CD4-positive, alpha-beta T cell treated with Interleukin-17A for 4 hours (primary cell): ENCODE measurements at regions not wholly inside any gene's neighbourhood (a gene's known extent, or its start where the extent isn't known, plus 50 kb on each side); places are given as distances from the start of the nearest gene placed in this dataset.
"Not testable (repeated sequence)": the region's sequence is repeated elsewhere in the genome, so short reads cannot be mapped to it uniquely, and the experiment has no call there.

ENCODE experiments used
- DNase-seq: peaks from one replicate; pipeline ENCODE4 v3.0.0-alpha.2; 2020; ENCODE audit warnings: mixed read lengths

DNA sequence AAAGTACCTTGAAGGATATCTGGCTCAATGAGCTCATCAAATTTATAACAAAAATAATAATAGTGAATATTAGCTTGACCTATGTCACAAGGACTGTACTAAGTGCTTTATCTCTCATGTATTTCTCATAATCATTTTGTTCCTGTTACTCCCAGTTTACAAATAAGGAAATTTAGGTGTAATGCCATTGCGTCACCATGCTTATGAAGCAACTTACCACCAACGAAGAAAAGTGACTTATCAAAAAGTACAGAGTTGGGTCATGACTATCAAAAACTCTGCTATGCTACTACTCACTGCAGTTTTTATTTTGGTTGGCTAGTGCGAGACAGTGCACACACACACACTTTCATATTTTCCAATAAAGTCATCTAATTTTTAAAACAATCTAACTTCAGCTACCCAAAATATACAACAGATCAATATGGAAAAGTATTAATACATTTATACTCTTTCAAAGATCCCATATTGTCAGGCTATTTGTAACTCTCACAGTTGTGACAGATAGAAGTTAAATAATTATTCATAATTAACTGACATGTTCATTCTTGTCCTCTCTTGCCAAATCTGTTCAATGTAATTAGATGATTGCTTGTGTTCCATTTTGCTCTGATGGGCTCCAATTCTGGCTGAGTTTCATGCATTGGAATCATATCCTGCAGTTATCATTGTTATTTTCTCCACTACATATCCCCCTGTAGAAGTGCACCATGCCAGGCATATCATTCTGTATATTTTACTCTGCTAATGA, 119.4 kb downstream of the KCNJ2 start:
- no peak for DNase-seq

- no peak for DNase-seq
These were observed 121.4 kb downstream of the KCNJ2 start for GRCh38 chr17:70290770-70291169.

GRCh38 chr17:70292366-70292765, 123.0 kb downstream of the KCNJ2 start:
- no peak for DNase-seq

- DNase-seq = not testable (repeated sequence)
These were observed 124.4 kb downstream of the KCNJ2 start for GRCh38 chr17:70293564-70294310.

GRCh38 chr17:70295329-70295728, 126.0 kb downstream of the KCNJ2 start:
- no peak for DNase-seq

DNA sequence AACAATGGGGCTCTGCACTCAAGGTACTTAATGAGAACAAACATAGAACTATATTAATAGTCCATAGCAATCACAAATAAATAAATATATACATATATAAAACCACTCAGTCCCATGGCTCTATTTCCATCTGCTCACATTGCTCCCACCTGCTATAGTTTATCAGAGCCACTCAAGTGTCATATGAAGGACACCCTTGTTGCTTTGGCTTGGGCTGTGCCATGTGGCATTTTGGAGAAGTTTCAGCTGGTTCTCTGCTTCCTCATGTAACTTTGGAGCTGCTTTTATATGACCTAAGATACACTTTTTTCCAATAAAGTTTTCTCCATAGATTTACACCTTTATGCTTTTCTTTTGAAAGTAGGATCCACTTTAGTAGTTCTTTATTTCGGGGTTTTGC, 126.4 kb downstream of the KCNJ2 start:
- DNase-seq = no peak

DNA sequence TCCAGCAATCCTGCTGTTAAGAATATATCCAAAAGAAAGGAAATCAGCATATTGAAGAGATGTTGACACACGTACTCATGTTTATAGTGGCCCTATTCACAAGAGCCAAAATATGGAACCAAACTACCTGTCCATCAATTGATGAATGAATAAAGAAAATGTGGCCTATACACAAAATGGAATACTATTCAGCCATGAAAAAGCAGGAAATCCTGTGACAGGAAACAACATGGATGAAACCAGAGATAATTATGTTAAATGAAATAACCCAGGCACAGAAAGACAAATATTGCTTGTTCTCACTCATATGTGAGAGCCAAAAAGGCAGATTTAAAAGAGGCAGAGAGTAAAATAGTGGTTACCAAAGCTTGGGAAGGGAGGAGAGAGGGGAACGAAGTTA, 127.1 kb downstream of the KCNJ2 start:
- DNase-seq = no peak

DNA sequence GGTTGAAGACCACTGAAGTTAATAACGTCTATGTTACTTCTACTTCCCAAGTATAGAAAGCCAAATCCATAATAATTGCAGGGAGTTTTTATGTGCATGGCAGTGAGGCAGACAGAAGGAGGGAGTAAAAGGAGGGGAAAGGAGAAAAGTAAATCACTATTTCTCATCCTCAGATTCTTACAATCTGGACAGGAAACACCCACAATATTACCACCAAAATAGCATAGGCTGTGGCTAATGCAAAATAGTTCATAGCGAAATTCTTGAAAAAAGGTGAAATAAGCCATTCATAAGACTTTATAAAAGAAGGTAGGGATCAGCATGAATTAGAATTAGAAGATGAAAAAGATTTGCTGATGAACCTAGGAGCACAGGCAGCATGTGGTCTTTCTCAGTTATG, 128.1 kb downstream of the KCNJ2 start:
- DNase-seq = no peak

DNA sequence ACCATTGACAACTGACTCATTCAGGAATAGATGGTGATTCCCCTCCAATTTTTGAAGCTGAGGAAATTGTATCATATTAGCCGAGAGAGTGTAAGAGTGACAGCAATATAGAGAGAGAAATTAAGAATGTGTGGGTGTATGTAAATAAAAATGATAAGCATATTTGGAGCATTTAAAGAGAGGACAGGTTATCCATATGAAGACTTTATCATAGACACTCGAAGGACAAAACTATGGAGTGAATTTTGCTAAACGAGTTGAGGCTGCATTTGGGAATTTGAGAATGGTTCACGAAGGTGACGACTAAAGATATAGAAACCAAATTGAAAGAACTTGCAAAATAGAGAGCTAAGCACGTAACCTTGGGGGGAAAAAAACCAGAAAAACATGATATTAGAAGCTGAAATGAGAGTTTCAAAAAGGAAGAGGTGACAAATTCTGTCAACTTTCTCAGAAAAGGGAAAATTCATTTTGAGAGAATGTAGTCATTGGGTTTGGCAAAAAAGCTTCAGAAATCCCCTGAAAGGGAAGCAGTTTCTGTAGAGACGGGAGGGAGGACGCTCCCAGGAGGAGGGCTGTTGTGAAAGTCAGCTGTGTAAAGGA, 129.7 kb downstream of the KCNJ2 start:
- no peak for DNase-seq

DNA sequence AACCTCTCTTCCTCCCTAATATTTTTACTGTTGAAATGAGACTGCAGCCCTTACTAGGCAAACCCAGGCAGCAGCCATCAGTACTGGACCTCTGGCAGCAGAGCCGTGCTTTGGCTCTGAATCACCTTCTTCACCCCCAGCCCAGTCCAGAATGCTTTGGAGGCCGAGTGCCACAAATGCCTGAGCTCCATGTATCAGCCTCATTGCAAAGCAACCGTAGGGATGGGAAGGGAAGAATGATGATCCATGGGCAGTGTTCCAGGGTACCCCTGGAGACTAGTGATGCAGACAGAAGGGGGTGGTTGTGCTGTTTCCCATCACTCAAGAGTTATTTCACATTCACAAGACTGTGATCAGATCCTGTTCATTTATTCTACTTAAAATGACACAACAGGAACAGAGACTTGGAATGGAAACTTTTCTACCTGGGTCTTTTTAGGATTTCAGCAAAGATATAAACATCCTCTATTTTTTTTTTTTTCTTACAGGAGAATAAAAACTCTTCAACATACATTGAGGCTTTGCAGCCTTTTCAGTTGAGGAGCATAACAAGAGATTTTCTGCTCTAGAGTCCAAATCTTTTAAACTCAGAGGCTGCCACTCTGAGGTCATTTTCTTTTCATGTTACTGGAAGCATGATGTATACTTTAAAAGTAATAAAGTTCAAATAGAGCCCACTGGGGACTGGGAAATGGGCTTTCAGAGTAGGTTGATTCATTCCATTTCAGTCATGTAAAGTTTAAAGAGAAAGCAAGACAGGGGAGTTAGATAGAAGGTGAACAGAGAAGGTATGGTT, 138.3 kb downstream of the KCNJ2 start:
- no peak for DNase-seq

GRCh38 chr17:70308618-70309017, 139.3 kb downstream of the KCNJ2 start:
- no peak for DNase-seq

DNA sequence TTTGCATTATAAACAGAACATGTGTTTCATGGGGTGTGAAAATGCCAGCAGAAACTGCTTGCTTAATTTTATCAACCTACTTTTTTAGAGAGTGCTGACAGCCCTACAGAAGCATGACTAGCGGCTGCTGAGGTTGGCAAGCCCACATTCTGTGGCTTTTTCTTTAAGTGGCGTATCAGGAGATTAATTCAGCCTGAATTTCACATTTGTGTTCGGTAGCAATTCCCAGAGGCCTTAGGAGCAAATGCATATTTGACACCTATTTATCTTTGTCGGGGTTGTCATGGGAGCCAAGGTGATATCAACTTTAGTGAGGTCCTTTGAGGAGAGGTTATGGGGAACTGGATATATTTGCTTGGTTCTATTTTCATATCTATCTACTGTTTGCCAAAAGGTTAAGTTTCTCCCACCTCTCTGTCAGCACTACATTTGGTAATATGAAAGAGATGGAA, 140.9 kb downstream of the KCNJ2 start:
- no peak for DNase-seq

GRCh38 chr17:70313086-70313852, 143.9 kb downstream of the KCNJ2 start:
- DNase-seq = no peak

DNA sequence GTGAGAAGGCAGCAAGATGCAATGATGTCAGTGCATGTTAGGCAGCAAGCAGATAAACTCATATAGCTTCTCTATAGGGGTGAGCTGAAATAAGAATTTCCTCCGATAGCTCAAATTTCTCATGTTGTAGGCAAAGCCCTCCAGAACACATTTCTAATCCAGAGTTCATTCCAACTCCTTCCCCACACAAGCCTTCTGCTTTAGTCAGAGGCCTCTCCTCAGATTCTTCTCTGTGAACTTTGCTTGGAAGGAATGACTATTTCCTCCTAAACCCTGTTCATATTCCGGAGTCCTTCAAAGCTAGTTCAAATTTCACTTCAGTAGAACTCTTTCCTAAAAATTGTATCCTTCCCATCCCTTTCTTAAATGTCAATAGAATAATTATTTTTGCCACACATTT, 144.8 kb downstream of the KCNJ2 start:
- DNase-seq = no peak

DNA sequence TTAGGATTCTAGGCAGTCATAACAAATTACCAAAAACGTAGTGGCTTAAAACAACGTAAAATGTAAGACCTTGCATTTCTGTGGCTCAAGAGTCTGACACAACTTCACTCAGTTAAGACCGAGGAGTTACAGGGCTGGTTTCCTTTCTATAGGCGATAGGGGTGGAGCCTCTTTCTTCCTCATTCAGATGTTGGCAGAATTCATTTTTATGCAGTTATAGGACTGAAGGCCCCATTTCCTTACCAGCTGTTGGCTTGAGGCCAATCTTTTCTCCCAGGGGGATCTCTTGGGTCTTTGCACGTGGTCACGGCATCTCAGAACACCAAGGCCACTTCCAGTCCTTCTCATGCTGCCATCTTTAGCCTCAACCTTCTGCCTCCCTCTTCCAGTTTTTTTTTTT, 145.2 kb downstream of the KCNJ2 start:
- DNase-seq = no peak

GRCh38 chr17:70317421-70317820, 148.1 kb downstream of the KCNJ2 start:
- DNase-seq = no peak

GRCh38 chr17:70318051-70318450, 148.7 kb downstream of the KCNJ2 start:
- no peak for DNase-seq

DNA sequence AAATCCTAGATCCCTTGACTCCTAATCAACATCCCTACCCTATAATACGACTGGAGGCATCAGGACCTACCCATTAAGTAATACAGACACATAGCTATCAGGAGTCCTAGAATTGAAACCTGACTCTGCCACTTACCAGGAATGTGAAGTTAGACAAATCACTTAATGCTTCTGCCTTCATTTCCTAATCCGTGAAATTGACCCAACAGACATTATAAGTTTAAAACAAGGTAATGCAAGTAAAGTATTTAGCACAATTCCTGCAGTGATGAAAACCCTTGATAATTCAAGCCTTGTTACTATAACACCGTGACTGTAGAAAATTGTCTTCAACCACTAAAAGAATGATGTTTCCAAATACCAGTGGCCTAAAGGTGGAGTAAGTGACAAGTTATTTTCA, 150.2 kb downstream of the KCNJ2 start:
- no peak for DNase-seq

DNA sequence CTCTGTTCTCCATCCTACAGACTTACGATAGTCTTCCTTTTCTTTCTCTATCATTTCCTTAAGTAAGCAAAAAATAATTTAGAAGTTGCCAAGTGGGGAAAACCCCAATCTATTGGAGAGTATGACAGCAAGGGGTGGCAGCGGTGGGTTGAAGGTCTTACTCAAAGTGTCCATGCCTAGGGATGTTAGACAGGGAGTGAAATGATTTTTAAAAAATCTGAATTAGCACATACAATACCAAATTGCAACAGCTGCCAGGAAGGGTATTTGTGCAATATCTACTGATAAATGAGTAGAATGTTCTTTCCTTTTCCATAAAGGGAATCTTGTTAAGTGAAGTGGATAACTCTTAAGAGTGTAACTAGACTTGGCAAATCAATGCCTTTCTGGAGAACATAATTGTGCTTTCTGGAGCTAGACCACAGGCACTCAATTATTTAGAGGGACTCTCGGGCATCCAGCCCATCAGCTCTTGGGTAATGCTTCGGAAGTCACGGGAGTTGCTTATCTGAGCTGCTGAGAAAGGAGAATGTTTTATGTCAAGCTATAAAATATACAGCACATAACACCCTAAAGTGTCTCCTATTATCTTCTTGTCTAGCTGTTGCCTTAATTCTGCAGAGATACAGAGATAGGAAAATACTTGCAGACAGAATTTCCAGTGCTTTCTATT, 151.5 kb downstream of the KCNJ2 start:
- no peak for DNase-seq

GRCh38 chr17:70321352-70321751, 152.0 kb downstream of the KCNJ2 start:
- DNase-seq = no peak

GRCh38 chr17:70323269-70323668, 153.9 kb downstream of the KCNJ2 start:
- DNase-seq = no peak

DNA sequence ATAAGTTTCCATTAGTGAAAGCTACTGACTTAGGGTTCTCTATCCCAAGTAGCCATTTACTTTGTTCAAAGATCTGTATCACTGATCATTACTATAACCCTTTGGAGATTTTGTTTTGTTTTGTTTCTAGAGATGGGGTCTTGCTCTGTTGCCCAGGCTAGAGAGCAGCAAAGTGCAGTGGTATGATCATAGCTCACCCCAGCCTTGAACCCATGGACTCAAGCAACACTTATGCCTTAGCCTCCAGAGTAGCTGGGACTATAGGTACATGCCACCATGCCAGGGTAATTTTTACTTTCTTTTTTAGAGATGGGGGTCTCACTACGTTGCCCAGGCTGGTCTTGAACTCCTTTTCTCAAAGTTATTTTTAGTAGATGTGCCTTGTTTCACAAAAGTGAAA, 154.7 kb downstream of the KCNJ2 start:
- no peak for DNase-seq
